HepG2 (cell line): ENCODE measurements at regions not wholly inside any gene's neighbourhood (a gene's known extent, or its start where the extent isn't known, plus 50 kb on each side); places are given as distances from the start of the nearest gene placed in this dataset.

Experiments
- ATAC-seq: fragments of 200-7000 bp; cut with Tn5 transposase; 3 replicates; pipeline ENCODE4 v1.9.1; 2020; ENCODE audit warnings: mild to moderate bottlenecking, moderate library complexity
- BruUV-seq: library from RNA; stranded (reverse); fragments of 400-500 nt; replicated peaks from 2 replicates; lab custom pipeline; 2021; lab: Mats Ljungman, UMichigan
- CTCF ChIA-PET: fragments of 300-600 bp; formaldehyde crosslinking; extraction: SDS; loops from one replicate; lab custom pipeline; 2021; ENCODE audit warnings: low total read pairs, inconsistent platforms, low intra/inter-chr PET ratio; lab: Yijun Ruan, JAX
- POLR2A ChIA-PET: fragments of 350-600 bp; sonication (Branson Sonifier 250); formaldehyde crosslinking; loops from one replicate; lab custom pipeline; 2020; ENCODE audit warnings: antibody characterized with exemption, inconsistent platforms; lab: Yijun Ruan, JAX
- DNase-seq: peaks from one replicate; pipeline ENCODE4 v3.0.0-alpha.2; 2015; ENCODE audit warnings: low spot score
- FAIRE-seq: peaks from 3 replicates; lab custom pipeline; 2011; peaks lifted over from hg19 to GRCh38; lab: Jason Lieb, UNC
- H2AFZ ChIP-seq: one replicate; pipeline ENCODE4 v1.6.1; 2011; ENCODE audit warnings: low read length, inconsistent platforms
- H3K27ac ChIP-seq: fragments of 300-600 bp; 3 replicates; pipeline ENCODE4 v1.8.0; 2011; ENCODE audit warnings: mixed run types, mild to moderate bottlenecking, mixed read lengths, low read length, inconsistent platforms; ENCODE audit not compliant: insufficient read depth; ENCODE audit errors: extremely low read length
- H3K27me3 ChIP-seq, 2 experiments: fragments of 200-600 bp in 1 of 2; 2 replicates in 1 of 2; 3 replicates in 1 of 2; pipeline versions ENCODE4 v1.6.0 to v1.8.0; 2011; ENCODE audit warnings: low read length in 2 of 2, mild to moderate bottlenecking in 2 of 2, moderate library complexity in 2 of 2, inconsistent platforms in 1 of 2; ENCODE audit not compliant: insufficient read depth in 2 of 2, control insufficient read depth in 1 of 2
- H3K36me3 ChIP-seq, 2 experiments: fragments of 200-600 bp in 1 of 2; replicated peaks in 1 of 2; 2 replicates in 1 of 2; 3 replicates in 1 of 2; pipeline versions ENCODE4 v1.5.1 to v1.8.0; 2011; ENCODE audit warnings: low read length in 2 of 2, inconsistent platforms in 1 of 2; ENCODE audit not compliant: insufficient read depth in 2 of 2, control insufficient read depth in 1 of 2
- H3K4me1 ChIP-seq: 2 replicates; pipeline ENCODE4 v1.5.1; 2012; ENCODE audit warnings: low read length, inconsistent platforms; ENCODE audit not compliant: insufficient read depth
- H3K4me2 ChIP-seq: 2 replicates; pipeline ENCODE4 v1.6.0; 2011; ENCODE audit warnings: low read depth, low read length, inconsistent platforms
- H3K4me3 ChIP-seq, 3 experiments: fragments of 200-600 bp in 1 of 3; sonication (generic), shearing (Covaris generic) in 1 of 3; replicated peaks in 1 of 3; 2 replicates each; pipeline ENCODE4 v1.5.1; 2011 to 2016; ENCODE audit warnings: low read length in 3 of 3, inconsistent platforms in 2 of 3, low read depth in 2 of 3, mild to moderate bottlenecking in 2 of 3, control low read depth in 1 of 3, mixed read lengths in 1 of 3; ENCODE audit not compliant: insufficient read depth in 1 of 3
- H3K79me2 ChIP-seq: one replicate; pipeline ENCODE4 v1.6.1; 2011; ENCODE audit warnings: low read length, inconsistent platforms; ENCODE audit not compliant: insufficient read depth
- H3K9ac ChIP-seq: 2 replicates; pipeline ENCODE4 v1.6.0; 2011; ENCODE audit warnings: mild to moderate bottlenecking, low read depth, low read length, inconsistent platforms; ENCODE audit not compliant: insufficient read depth
- H3K9me3 ChIP-seq: 2 replicates; pipeline ENCODE4 v1.5.1; 2012; ENCODE audit warnings: mild to moderate bottlenecking, low read length
- H4K20me1 ChIP-seq: 2 replicates; pipeline ENCODE4 v1.6.0; 2011; ENCODE audit warnings: inconsistent platforms, mild to moderate bottlenecking, low read length, moderate library complexity; ENCODE audit not compliant: insufficient read depth
- CHD2 ChIP-seq: IDR thresholded peaks from 2 replicates; pipeline ENCODE4 v1.6.1; 2011; ENCODE audit warnings: low read depth, low read length, improper control_type of control experiment
- GFI1 ChIP-seq: sonication (generic); formaldehyde crosslinking; IDR thresholded peaks from 2 replicates; pipeline ENCODE4 v1.5.0; 2020; ENCODE audit warnings: missing genetic modification reagents, mild to moderate bottlenecking, borderline replicate concordance
- KLF12 ChIP-seq: sonication (generic); formaldehyde crosslinking; IDR thresholded peaks from 2 replicates; pipeline ENCODE4 v1.4.0; 2020; ENCODE audit warnings: missing genetic modification reagents, borderline replicate concordance
- MIER2 ChIP-seq: IDR thresholded peaks from 2 replicates; pipeline ENCODE4 v1.6.1; 2016; ENCODE audit warnings: missing biosample characterization, missing genetic modification reagents
- RBM39 ChIP-seq: fragments of 200-400 bp; formaldehyde crosslinking; IDR thresholded peaks from one replicate; pipeline ENCODE4 v1.6.1; 2018; ENCODE audit warnings: antibody characterized with exemption, mild to moderate bottlenecking, low read depth, low read length; ENCODE audit not compliant: poor library complexity, severe bottlenecking
- SNRNP70 ChIP-seq: fragments of 200-400 bp; formaldehyde crosslinking; IDR thresholded peaks from 2 replicates; pipeline ENCODE4 v1.6.1; 2017; ENCODE audit warnings: mild to moderate bottlenecking, low read depth, low read length, moderate library complexity
- ZNF292 ChIP-seq: sonication (generic); formaldehyde crosslinking; IDR thresholded peaks from 2 replicates; pipeline ENCODE4 v1.8.1; 2022; ENCODE audit warnings: mild to moderate bottlenecking, low read depth, missing genetic modification reagents, borderline replicate concordance
- ZNF468 ChIP-seq: sonication (generic); formaldehyde crosslinking; IDR thresholded peaks from 2 replicates; pipeline ENCODE4 v1.8.0; 2022; ENCODE audit warnings: mild to moderate bottlenecking, moderate library complexity, missing genetic modification reagents
- ZNF552 ChIP-seq: sonication (generic); formaldehyde crosslinking; IDR thresholded peaks from 2 replicates; pipeline ENCODE4 v1.9.0; 2022; ENCODE audit warnings: missing genetic modification reagents, mild to moderate bottlenecking, borderline replicate concordance
- ZNF607 ChIP-seq: sonication (generic); formaldehyde crosslinking; IDR thresholded peaks from 2 replicates; pipeline ENCODE4 v1.5.1; 2020; ENCODE audit warnings: missing genetic modification reagents, mild to moderate bottlenecking, borderline replicate concordance
- WGBS: methylation state at CpG from one replicate; pipeline ENCODE4 v1.1.6; 2017; ENCODE audit warnings: low lambda C conversion rate; 5-methylcytosine and 5-hydroxymethylcytosine counted together
- in situ Hi-C: cut with HindIII; loops from 2 replicates; pipeline ENCODE4 v1.10.0; 2017; ENCODE audit warnings: low pct_unique_long_range_greater_than_20kb; ENCODE audit not compliant: extremely low pct_ligation_motif_present
- intact Hi-C: fragments of 100-400 bp; cut with micrococcal nuclease; formaldehyde crosslinking; loops from one replicate; pipeline ENCODE4 v1.10.0; 2022; ENCODE audit not compliant: unreplicated experiment
- TF ChIP-seq, protein P1 (sequence below): sonication (generic); formaldehyde crosslinking; IDR thresholded peaks from 2 replicates; pipeline ENCODE4 v1.4.0; 2020; ENCODE audit warnings: missing genetic modification reagents, borderline replicate concordance
- TF ChIP-seq, protein P2 (sequence below): sonication (generic); formaldehyde crosslinking; IDR thresholded peaks from 2 replicates; pipeline ENCODE4 v1.5.1; 2020; ENCODE audit warnings: mild to moderate bottlenecking, missing genetic modification reagents

- TF ChIP-seq SNRNP70 (no peak), ZNF292 (CRISPR knock-in tag) (no peak), ZNF552 (CRISPR knock-in tag) (no peak), ZNF607 (CRISPR knock-in tag) (no peak), CHD2 (no peak), GFI1 (CRISPR knock-in tag) (no peak), ZNF468 (CRISPR knock-in tag) (no peak), RBM39 (no peak), MIER2 (CRISPR knock-in tag) (no peak), KLF12 (no peak)
- TF ChIP-seq, protein P1, sequence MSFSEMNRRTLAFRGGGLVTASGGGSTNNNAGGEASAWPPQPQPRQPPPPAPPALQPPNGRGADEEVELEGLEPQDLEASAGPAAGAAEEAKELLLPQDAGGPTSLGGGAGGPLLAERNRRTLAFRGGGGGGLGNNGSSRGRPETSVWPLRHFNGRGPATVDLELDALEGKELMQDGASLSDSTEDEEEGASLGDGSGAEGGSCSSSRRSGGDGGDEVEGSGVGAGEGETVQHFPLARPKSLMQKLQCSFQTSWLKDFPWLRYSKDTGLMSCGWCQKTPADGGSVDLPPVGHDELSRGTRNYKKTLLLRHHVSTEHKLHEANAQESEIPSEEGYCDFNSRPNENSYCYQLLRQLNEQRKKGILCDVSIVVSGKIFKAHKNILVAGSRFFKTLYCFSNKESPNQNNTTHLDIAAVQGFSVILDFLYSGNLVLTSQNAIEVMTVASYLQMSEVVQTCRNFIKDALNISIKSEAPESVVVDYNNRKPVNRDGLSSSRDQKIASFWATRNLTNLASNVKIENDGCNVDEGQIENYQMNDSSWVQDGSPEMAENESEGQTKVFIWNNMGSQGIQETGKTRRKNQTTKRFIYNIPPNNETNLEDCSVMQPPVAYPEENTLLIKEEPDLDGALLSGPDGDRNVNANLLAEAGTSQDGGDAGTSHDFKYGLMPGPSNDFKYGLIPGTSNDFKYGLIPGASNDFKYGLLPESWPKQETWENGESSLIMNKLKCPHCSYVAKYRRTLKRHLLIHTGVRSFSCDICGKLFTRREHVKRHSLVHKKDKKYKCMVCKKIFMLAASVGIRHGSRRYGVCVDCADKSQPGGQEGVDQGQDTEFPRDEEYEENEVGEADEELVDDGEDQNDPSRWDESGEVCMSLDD (CRISPR knock-in tag), result no peak
- TF ChIP-seq, protein P2, sequence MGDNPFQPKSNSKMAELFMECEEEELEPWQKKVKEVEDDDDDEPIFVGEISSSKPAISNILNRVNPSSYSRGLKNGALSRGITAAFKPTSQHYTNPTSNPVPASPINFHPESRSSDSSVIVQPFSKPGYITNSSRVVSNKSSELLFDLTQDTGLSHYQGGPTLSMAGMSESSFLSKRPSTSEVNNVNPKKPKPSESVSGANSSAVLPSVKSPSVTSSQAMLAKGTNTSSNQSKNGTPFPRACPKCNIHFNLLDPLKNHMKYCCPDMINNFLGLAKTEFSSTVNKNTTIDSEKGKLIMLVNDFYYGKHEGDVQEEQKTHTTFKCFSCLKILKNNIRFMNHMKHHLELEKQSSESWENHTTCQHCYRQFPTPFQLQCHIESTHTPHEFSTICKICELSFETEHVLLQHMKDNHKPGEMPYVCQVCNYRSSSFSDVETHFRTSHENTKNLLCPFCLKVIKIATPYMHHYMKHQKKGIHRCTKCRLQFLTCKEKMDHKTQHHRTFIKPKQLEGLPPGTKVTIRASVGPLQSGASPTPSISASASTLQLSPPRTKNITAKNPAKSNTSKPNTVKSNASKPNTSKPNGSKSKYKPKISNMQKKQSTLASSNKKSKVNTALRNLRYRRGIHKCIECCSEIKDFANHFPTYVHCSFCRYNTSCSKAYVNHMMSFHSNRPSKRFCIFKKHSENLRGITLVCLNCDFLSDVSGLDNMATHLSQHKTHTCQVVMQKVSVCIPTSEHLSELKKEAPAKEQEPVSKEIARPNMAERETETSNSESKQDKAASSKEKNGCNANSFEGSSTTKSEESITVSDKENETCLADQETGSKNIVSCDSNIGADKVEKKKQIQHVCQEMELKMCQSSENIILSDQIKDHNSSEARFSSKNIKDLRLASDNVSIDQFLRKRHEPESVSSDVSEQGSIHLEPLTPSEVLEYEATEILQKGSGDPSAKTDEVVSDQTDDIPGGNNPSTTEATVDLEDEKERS (CRISPR knock-in tag), result no peak
- WGBS, result 3% methylated on average over 5 of the region's 5 CpGs
- Histone ChIP-seq H3K27me3 (no peaks in the 10 kb centered on the region), H2AFZ (no peak overlapping the region), H3K79me2 (no peaks in the 10 kb centered on the region), H4K20me1 (no peaks in the 10 kb centered on the region), H3K4me1 (no peaks in the 10 kb centered on the region), H3K36me3 (no peaks in the 10 kb centered on the region), H3K4me2 (no peak overlapping the region), H3K9ac (no peak overlapping the region), H3K27ac (no peak overlapping the region), H3K4me3 (no peak overlapping the region), H3K9me3 (no peaks in the 10 kb centered on the region)
- ATAC-seq (no peak), DNase-seq (no peak), FAIRE-seq (no peak)
- in situ Hi-C loops, result no loop called here
- intact Hi-C loops, result no loop called here
- no TSS peak for BruUV-seq
- CTCF ChIA-PET, result no interaction called here
- POLR2A ChIA-PET, result no interaction called here
Observed at GRCh38 chr4:27763830-27764525, 903.3 kb downstream of the STIM2 start.
